Left ventricle myocardium inferior (tissue), 1 donor: ENCODE measurements at regions not wholly inside any gene's neighbourhood (a gene's known extent, or its start where the extent isn't known, plus 50 kb on each side); places are given as distances from the start of the nearest gene placed in this dataset.
"Not testable (repeated sequence)": the region's sequence is repeated elsewhere in the genome, so short reads cannot be mapped to it uniquely, and the experiment has no call there.

ENCODE experiments used
- DNase-seq: peaks from one replicate; pipeline ENCODE4 v3.0.0-alpha.2; 2020
- H3K27ac ChIP-seq: fragments of 200-600 bp; replicated peaks from 2 replicates; pipeline ENCODE4 v1.8.0; 2021
- H3K27me3 ChIP-seq: fragments of 200-600 bp; 2 replicates; pipeline ENCODE4 v1.8.0; 2021; ENCODE audit warnings: low read depth
- H3K36me3 ChIP-seq: fragments of 200-600 bp; 2 replicates; pipeline ENCODE4 v1.8.0; 2021
- H3K4me1 ChIP-seq: fragments of 200-600 bp; 2 replicates; pipeline ENCODE4 v1.8.0; 2021
- H3K4me3 ChIP-seq: fragments of 200-600 bp; 2 replicates; pipeline ENCODE4 v1.8.0; 2021; ENCODE audit warnings: mild to moderate bottlenecking, moderate library complexity
- H3K9me3 ChIP-seq: fragments of 200-600 bp; replicated peaks from 2 replicates; pipeline ENCODE4 v1.8.0; 2021
- CTCF ChIP-seq: fragments of 200-600 bp; IDR thresholded peaks from 2 replicates; pipeline ENCODE4 v1.8.0; 2021; ENCODE audit warnings: antibody characterized with exemption, mild to moderate bottlenecking, borderline replicate concordance
- intact Hi-C: fragments of 100-400 bp; cut with micrococcal nuclease; formaldehyde crosslinking; loops from one replicate; pipeline ENCODE4 v1.11.0; 2022
- donor health status: DM: no; HTN: yes; CAD: no; lungs with severe emphysema.

- no peak overlapping the region for H3K4me3 ChIP-seq
- H3K36me3 ChIP-seq: no peaks in the 10 kb centered on the region
- no peak for TF ChIP-seq CTCF
- no peaks in the 10 kb centered on the region for H3K4me1 ChIP-seq
- H3K27ac ChIP-seq: no peak overlapping the region
- no peak for DNase-seq
- H3K9me3 ChIP-seq: peaks cover 3% of the 10 kb centered on the region
- H3K27me3 ChIP-seq: no peaks in the 10 kb centered on the region
- intact Hi-C loops: no loop called here
Observed at GRCh38 chr2:208999911-209000310, 423.9 kb upstream of the MAP2 start.

- Histone ChIP-seq H3K4me3 (no peak overlapping the region), H3K27ac (no peak overlapping the region), H3K4me1 (no peaks in the 10 kb centered on the region), H3K36me3 (no peaks in the 10 kb centered on the region), H3K27me3 (no peaks in the 10 kb centered on the region), H3K9me3 (peaks cover 20% of the 10 kb centered on the region)
- intact Hi-C loops: no loop called here
- no peak for DNase-seq
- no peak for TF ChIP-seq CTCF
Observed at GRCh38 chr2:209002054-209002453, 421.8 kb upstream of the MAP2 start.

- no peak overlapping the region for H3K27ac ChIP-seq
- no peak for DNase-seq
- H3K36me3 ChIP-seq: no peaks in the 10 kb centered on the region
- intact Hi-C loops: no loop called here
- H3K4me3 ChIP-seq: no peak overlapping the region
- H3K27me3 ChIP-seq: no peaks in the 10 kb centered on the region
- H3K4me1 ChIP-seq: no peaks in the 10 kb centered on the region
- no peak for TF ChIP-seq CTCF
- H3K9me3 ChIP-seq: peaks cover 30% of the 10 kb centered on the region
Observed at GRCh38 chr2:209005371-209005770, 418.5 kb upstream of the MAP2 start.

GRCh38 chr2:209008636-209009287 lies 415.1 kb upstream of the MAP2 start:
- H3K27ac ChIP-seq: no peak overlapping the region
- intact Hi-C loops: no loop called here
- no peak for DNase-seq
- no peak for TF ChIP-seq CTCF
- no peak overlapping the region for H3K4me3 ChIP-seq
- no peaks in the 10 kb centered on the region for H3K4me1 ChIP-seq
- peaks cover 30% of the 10 kb centered on the region for H3K9me3 ChIP-seq
- H3K27me3 ChIP-seq: no peaks in the 10 kb centered on the region
- H3K36me3 ChIP-seq: no peaks in the 10 kb centered on the region

- DNase-seq, intact Hi-C loops, H3K4me1 ChIP-seq, H3K4me3 ChIP-seq, H3K27me3 ChIP-seq, H3K9me3 ChIP-seq, H3K36me3 ChIP-seq, H3K27ac ChIP-seq: not testable (repeated sequence)
Observed at GRCh38 chr2:209018633-209019032, 405.2 kb upstream of the MAP2 start.

- H3K27ac ChIP-seq: no peak overlapping the region
- no peak overlapping the region for H3K4me3 ChIP-seq
- no peaks in the 10 kb centered on the region for H3K36me3 ChIP-seq
- no peak for TF ChIP-seq CTCF
- H3K9me3 ChIP-seq: peaks cover 14% of the 10 kb centered on the region
- H3K4me1 ChIP-seq: no peaks in the 10 kb centered on the region
- intact Hi-C loops: no loop called here
- DNase-seq: no peak
- no peaks in the 10 kb centered on the region for H3K27me3 ChIP-seq
Observed at GRCh38 chr2:209029249-209029648, 394.6 kb upstream of the MAP2 start.
